ENCODE measurements at regions not wholly inside any gene's neighbourhood (a gene's known extent, or its start where the extent isn't known, plus 50 kb on each side); places are given as distances from the start of the nearest gene placed in this dataset.

DNA sequence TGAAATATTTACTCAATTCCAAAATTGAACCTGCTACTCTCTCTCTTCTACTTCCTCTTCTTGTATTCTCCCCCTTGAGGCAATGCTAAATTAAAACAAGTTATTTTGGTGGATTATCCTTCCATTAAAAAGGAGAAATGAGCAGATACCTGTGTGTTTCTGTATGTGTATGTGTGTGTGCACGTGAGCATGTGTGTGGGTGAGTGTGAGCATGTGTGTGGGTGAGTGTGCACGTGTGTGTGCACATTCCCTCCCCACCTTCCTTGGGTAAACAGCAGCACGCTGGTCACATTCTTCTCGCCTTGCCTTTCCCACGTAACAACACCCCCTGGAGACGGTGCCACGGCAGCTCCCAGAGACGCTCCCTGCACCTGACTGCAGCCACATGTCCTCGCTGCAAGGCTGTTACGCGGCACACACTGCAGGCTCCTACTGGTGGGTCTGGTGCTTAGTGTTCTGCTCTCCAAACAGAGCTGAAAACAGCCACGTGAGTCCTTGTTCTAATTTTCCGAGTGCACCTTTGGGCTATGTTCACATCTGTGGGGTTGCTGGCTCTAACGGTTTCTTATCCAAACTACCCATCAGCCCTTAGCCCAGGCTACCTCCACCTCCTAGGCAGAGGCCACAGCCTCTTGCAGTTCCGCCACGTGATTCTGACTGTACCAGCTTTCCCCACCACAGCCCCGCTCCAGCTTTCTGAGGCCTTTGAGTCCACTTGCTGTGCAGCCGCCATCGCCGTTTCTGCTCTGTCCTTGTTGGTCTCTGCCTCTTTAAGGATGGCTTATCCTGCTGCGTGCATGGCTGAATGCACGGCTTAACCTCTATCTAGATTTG lies 123.4 kb downstream of the CTTN start:
- no peak for DNase-seq (ENCODE audit: low read depth)

DNA sequence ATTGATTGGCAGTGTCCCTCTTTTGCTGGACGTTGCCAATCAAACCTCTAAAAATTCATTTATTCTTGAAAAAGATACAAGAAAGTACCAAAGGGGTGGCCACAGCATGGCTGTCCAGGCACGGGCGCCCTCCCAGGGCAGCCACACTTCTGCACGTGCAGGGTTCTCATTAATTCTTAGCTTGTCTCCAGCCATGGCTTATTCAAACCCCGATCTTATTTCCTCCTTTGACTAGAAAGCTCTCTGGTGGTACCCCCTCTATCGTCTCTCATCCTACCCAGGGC lies 123.9 kb downstream of the CTTN start:
- DNase-seq (ENCODE audit: low read depth), result no peak

DNA sequence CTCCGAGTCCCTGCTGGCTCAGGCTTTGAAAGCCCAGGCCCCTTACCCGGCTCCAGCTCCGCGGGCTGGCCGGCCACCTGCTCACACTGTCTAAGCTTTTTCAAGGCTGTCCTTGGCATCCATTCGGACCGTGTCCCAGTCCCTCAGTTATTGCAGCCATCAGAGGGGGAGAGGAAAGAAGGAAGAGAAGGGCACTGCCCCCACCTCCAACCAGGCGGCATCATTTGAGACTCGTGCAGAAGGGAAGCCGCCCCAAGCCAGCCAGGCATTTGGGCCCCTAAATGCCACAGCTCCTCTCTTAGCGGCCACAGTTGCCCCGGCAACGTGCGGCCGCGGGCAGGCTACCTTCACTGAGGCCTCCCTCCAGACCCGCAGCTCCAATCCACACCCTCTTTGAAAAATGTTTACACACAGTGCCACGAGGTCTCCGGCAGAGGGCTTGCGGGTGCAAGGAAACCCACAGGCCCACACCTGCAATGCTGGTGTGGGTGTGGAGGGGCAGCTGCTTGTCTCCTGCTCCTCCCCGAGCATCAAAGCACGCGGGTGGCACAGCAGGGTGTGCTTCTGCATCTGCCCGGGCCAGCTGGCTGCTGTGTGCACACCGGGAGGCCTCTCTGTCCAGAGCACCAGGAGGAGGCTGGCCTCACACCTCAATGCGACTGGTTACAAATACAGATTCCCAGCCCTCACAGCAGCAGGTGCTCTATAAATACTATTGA lies 124.4 kb downstream of the CTTN start:
- no peak for DNase-seq (ENCODE audit: low read depth)

DNA sequence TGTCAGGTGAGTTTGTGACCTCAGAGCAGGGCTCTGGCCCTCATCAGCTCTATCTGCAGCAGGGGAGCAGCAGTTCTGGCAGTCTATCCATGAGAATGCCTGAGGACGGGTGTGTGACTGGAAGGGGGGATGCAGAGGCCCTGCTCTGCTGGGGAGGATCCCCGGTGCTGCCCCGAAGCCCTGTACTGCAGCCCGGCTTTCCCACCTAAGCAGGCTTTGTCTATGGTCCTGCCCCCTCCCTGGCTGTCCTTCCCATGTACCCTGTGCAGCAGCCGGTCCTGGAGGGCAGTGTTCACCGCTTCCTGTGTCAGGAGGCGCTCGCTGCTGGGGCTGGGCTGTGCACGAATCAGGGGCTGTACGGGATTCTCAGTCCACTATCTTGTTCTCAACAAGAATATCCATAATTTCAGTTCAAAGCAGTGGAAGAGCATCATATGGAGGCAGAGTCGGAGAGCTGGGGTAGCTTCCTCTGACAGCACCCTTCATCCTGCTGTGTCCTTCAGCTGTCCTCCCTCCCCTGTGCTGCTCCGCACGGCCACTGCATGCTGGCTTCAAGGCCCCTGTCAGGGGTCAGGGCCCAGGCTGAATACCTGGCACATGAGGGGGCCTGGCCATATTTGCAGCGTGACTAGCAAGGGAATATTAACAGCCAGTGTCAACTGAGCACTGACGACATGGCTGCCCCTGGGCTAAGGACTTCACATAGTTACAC lies 125.2 kb downstream of the CTTN start:
- DNase-seq (ENCODE audit: low read depth), result no peak

DNA sequence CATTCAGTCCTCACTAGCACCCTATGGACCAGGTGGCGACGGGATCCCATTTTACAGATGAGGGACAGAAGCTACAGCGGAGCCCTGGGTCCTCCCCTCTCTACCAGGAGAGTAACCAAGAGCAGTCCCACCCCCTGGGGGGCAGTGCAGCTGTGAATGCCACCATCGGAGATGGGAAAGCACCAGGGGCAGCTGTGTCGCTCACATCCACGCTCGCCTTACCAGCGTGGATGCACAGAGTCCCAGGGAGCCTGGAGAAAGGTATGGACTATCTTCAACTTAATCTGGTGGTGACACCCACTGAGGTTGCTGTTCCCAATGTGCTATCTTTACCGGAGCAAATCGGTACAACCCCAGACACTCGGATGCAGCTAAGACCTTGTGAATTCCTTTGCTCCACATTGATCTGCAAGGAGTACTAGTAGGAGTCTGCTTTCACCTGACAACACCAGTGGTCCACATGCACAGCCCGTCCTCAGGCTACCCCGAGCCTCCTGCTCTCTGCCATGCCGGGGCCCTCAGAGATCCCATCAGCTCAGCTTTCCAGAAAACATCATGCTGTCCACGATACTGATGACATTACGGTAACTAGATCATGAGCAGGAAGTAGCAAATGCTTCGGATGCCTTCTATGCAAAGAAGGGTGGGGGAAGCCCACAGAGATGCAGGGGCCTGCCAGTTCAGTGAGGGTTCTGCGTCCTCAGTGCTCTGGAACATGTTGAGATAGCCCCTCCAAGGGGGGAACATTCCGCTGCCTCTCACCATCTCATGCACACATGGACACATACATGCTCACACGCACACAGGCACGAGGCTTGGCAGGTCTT lies 126.0 kb downstream of the CTTN start:
- no peak for DNase-seq (ENCODE audit: low read depth)

DNA sequence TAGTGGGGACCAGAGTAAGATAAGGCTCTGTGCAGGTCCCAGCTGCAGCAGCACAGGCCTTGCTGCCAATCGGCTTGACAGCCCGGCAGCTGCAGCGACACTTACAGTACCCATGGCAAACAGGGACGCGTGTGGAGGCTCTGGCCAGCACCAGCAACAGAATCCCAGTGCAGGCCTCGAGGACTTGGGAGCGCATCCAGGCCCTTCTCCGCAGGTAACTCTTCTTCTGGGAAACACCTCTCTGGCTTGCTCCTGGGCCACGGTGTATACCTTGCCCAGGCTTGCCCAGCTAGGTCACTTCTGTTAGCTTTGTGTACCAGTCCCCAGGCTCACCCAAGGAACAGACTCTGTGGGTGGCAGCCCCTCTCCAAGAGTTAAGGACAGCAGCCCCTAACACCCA lies 126.7 kb downstream of the CTTN start:
- DNase-seq (ENCODE audit: low read depth), result no peak

DNA sequence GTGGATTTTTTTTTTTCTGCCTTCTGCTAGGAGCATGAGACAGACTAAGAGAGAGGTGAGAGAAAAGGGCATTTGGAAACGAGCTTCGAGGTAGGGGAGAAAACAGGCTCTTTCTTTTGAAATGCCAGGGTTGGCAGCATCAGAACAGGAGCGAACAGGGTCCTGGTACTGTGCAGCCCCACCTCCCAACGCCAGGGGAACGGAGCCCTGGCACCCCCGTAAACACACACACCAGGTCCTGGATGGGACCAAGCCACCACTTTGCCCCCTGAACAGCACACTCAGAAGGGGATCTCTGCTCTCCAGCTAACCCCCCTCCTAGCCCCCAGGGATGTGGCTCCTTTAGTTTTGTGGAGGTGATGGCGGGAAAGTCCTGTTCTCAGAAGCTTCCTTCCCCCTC lies 127.1 kb downstream of the CTTN start:
- DNase-seq (ENCODE audit: low read depth), result no peak

DNA sequence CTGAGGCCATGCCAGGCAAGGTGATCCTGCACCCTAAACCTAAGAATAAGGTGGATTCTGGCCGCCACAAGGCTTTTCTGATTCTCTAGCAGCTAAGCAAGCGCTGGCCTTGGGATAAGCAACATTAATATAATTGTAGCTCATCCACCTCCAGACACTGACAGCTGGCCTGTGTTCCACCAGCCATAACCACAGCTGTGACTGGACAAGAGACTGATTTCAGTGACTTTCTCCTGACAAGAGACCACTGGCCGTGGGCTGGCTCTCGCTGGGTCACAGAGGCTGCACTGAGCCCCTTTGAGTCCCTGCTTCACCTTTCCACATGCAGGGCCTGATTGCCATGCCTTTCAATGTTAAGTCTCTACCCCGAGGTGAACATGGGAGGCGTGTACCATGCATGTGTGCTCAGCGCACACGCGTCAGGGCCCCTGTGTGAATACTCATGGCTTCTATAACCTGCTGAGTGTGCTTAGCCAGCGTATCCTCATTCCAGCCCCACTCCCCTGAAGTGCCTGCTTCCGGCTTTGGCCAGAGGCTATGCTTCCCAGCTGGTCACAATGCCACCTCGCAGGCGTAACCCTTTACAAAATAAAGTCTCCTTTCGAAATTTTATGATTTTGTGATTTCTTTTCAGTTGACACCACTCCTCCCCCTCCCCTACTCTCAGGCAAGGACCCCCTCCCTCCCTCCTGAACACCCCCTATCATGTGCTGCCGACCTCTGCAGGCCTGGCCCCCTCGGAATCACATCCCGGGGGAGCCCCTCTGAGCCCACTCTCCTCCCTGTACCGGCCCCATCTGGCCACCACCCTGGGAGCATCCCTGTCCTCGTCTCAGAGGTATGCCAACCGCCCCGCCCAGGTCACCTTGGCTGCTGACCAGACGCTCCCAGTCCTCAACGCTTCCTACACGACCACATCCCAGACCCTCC lies 128.1 kb downstream of the CTTN start:
- DNase-seq (ENCODE audit: low read depth), result no peak

DNA sequence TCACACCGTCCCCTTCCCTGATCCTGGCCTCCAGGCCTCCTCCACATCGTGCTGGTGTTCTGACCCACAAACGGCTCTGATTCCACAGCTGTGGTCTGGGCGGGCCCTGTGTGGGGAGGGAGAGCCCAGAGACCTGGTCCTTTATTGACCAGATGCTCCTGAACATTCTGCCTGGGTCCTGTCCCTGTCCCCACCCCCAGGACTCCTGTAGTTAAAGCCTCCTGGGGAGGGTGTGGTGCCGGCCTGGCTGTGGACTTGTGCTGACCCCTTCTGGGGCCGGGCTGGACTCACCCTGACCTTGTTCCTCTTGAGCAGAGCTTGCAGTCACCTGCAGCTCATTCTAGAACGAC lies 128.7 kb downstream of the CTTN start:
- DNase-seq (ENCODE audit: low read depth), result no peak

DNA sequence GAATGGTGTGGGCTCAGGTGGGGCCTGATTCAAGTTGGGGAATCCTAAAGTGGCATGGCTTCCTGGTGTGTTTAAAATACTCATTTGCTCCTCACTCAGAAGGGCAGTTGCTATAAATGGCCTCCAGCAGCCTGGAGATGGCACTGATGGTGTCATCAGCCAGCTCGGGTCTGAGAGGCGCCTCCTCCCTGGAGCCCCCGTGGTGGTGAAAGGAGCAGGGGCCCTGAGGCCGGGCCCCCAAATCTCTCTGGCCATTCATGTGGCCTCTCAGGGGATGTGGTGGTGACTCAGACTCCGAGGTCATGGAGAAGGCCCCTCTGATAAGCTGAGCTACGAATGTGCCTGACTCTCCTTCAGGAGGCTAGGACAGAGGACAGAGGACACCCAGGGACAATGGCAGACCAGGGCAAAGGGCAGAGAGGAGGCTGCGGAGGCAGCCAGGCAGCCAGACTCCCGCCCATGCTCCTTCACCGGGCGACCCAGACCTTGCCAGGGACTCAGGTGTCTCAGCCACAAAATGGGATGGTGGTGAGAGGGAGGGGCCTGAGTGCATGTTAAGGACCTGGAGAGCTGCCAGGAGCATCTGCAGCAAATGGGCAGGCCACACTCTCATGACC lies 129.2 kb downstream of the CTTN start:
- DNase-seq (ENCODE audit: low read depth), result no peak

DNA sequence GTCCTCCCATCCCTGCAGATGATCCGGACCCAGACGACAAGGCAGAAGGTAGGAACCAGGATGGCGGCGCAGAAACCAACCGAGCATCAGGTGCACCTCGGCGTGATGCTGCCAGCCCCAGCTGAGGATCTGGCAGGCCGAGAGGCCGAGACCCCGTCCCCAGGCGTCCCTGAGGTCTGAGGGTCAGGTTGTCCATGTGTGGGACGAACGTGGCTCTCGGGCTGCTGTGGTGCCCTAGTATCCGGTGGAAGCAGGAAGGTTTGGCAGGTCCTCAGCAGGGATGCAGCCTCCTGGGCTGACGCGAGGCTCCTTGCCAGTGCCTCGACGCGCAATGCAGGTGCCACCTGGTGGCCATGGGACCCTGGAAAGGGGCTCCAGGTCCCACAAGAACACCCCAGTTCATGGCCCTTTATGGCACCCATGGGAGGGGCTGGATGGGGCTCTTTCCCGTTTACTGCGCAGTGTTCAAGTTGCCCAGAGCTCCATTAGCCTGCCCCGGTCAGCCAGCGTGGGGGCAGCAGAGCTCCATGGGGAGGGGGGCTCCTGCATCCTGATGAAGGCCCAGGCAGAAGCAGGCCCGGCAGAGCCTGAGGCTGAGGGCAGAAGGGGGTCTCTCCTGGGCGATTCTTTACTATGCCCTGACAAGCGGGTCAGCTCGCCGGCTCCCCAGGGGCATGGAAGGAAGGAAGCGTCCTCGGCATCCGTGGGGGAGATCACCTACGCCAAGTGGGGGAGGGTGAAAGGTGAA lies 129.9 kb downstream of the CTTN start:
- DNase-seq (ENCODE audit: low read depth), result no peak

DNA sequence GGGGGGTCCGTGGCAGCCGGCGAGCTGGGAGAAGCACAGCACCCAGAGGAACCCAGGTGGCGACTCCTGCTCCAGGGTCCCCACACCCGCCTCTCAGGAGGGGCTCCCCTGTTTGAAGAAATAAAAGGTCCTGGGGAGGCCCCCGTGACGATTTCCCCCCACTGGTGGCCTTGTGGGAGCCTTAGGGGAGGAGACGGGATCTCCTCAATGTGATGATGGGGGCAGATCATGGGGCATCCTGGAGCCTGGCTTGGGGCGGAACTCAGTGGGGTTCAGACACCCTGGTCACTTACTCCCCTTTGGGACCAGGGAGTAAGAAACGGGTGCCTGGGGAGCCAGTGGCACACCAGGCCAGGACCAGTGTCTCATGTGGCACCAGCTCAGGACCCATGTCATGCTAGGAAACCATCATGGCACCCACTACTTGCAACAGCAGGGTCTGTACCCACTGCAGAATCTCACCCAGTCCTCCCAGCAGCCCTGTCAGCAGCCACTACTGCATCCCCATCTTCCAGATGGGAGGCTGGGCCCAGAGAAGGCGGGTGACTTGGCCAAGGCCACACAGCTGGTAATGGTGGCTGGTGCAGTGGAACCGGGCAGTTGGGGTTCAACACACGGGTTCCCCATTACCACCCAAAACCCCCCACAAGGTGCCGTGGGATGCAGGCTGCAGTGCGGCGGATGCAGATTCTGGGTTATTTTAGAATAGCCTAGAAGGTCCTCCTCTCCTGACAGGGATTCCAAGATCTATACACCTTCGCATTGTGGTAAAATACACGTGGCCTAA lies 130.7 kb downstream of the CTTN start:
- DNase-seq (ENCODE audit: low read depth), result no peak

DNA sequence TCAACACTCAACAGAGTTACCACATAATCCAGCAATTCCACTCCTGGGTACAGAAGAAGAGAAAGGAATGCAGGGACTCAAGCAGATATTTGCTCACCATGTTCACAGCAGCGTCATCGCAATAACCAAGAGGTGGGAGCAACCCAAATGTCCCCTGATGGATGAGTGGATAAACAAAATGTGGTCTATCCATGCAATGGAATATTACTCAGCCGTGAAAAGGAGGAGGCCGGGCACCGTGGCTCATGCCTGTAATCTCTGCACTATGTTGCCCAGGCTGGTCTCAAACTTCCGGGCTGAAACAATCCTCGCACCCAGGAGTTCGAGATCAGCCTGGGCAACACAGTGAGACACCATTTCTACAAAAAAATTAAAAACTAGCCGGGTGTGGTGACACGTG lies 131.7 kb downstream of the CTTN start:
- no peak for DNase-seq (ENCODE audit: low read depth)

DNA sequence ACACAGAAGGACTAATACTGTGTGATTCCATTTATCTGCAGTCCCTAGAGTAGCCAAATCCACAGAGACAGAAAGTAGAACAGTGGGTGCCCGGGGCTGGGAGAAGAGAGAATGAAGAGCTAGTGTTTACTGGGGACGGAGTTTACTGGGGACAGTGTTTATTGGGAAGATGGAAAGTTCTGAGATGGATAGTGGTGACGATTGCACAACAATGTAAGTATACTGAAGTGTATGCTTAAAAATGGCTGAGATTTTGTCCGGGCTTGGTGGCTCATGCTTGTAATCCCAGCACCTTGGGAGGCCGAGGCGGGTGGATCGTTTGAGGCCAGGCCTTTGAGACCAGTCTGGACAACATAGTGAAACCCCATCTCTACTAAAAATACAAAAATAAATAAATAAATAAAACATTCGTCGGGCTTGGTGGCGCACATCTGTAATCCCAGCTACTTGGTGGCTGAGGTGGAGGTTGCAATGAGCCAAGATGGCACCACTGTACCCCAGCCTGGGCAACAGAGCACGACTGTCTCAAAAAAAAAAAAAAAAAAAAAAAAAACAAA lies 132.4 kb downstream of the CTTN start:
- no peak for DNase-seq (ENCODE audit: low read depth)

DNA sequence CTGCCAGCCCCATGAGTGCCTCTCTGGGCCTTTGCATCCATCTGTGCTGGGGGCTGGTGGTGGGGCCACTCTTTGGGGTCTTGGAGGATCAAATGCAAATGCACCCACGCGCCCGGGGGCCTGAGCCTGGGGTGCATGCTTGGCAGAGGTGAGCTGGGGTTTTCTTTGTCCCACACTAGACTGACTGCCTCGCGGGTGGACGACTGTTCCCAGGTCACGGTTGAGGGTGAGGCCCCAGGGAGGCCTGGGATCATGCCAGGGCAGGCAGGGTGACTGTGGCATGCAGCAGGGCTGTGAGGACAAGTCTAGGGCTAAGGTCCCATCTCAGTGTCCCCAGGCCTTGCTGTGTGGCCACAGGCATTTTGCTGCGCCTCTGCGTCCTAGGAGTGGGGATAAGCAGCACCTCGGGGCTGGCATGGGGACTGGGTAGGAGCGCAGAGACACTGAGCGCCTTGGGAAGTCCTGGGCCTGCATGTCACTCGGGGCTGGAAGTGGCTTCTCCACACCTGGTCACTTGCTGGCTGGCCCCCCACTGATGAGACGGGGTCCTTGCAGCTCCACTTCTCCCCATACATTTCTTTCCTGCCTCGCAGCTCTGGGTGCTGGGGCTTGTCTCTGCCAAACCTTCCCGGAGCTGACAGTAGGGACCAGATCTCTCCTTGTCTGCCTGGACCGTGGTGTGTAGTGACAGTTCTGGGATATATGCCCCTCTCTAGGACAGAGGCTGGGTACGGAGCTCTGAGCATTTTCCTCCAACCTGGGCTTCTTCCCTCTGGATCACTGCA lies 133.1 kb downstream of the CTTN start:
- DNase-seq (ENCODE audit: low read depth), result no peak

DNA sequence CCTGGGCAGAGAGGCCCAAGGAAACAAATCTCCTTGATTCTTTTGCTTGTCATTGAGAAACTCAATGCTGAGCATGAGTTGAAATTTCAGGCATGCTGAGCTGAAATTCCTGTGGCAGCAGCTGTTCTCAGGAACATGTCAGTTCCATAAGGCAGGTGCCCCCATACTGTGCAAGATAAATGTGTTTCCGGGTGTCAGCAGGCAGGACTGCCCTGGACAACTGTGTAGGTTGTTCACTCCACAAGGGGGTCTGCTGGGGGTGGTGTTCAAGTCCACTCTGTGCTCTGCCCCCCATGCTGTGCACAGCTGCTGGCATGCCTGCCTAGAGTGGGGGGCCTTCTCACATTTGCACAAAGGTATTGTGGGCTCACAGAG lies 133.7 kb downstream of the CTTN start:
- no peak for DNase-seq (ENCODE audit: low read depth)

DNA sequence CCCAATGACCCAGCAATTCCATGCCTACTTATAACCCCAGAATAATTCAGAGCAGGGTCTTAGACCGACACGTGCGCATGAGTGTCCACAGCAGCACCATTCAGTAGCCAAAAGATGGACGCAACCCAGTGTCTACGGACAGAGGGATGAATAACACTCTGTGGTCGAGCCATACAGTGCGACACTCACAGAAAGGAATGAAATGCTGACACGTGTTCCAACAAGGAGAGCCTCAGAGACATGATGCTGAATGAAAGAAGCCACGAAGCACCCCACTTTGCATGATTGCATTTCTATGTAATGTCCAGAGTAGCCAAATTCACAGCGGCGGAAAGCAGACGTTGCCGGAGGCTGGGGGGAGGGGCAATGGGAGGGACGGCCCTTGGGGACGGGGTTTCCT lies 134.4 kb downstream of the CTTN start:
- no peak for DNase-seq (ENCODE audit: low read depth)
